NB4 (cell line): ENCODE measurements at regions not wholly inside any gene's neighbourhood (a gene's known extent, or its start where the extent isn't known, plus 50 kb on each side); places are given as distances from the start of the nearest gene placed in this dataset.

Experiments
- MYC ChIP-seq: IDR thresholded peaks from 2 replicates; pipeline ENCODE4 v1.6.1; 2011; ENCODE audit warnings: low read depth, low read length
- POLR2A ChIP-seq: IDR thresholded peaks from 2 replicates; pipeline ENCODE4 v1.6.1; 2011; ENCODE audit warnings: mild to moderate bottlenecking; ENCODE audit not compliant: insufficient read length; ENCODE audit errors: extremely low read depth
- TF ChIP-seq, protein P1 (sequence below): IDR thresholded peaks from one replicate; pipeline ENCODE4 v1.5.1; 2012; ENCODE audit warnings: low read depth, low read length
- TF ChIP-seq, protein P2 (sequence below): IDR thresholded peaks from 2 replicates; pipeline ENCODE4 v1.6.1; 2011; ENCODE audit warnings: low read depth, low read length

GRCh38 chr10:2011106-2011716, 273.9 kb upstream of the ADARB2 start:
- TF ChIP-seq MYC (no peak), POLR2A (no peak)
- TF ChIP-seq, protein P1, sequence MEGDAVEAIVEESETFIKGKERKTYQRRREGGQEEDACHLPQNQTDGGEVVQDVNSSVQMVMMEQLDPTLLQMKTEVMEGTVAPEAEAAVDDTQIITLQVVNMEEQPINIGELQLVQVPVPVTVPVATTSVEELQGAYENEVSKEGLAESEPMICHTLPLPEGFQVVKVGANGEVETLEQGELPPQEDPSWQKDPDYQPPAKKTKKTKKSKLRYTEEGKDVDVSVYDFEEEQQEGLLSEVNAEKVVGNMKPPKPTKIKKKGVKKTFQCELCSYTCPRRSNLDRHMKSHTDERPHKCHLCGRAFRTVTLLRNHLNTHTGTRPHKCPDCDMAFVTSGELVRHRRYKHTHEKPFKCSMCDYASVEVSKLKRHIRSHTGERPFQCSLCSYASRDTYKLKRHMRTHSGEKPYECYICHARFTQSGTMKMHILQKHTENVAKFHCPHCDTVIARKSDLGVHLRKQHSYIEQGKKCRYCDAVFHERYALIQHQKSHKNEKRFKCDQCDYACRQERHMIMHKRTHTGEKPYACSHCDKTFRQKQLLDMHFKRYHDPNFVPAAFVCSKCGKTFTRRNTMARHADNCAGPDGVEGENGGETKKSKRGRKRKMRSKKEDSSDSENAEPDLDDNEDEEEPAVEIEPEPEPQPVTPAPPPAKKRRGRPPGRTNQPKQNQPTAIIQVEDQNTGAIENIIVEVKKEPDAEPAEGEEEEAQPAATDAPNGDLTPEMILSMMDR: no peak
- TF ChIP-seq, protein P2, sequence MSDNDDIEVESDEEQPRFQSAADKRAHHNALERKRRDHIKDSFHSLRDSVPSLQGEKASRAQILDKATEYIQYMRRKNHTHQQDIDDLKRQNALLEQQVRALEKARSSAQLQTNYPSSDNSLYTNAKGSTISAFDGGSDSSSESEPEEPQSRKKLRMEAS: no peak
